GM23248 (cell line): ENCODE measurements at regions not wholly inside any gene's neighbourhood (a gene's known extent, or its start where the extent isn't known, plus 50 kb on each side); places are given as distances from the start of the nearest gene placed in this dataset.
A peak's percentile ranks its signal among the peaks of the same experiment; 100 is the strongest.

ENCODE experiments used
- DNase-seq: peaks from one replicate; pipeline ENCODE4 v3.0.0-alpha.2; 2015
- H2AFZ ChIP-seq: fragments of 200-600 bp; sonication (generic); 2 replicates; pipeline ENCODE4 v1.6.1; 2016; ENCODE audit warnings: antibody characterized with exemption
- H3F3A ChIP-seq: fragments of 200-600 bp; sonication (generic); 2 replicates; pipeline ENCODE4 v1.6.1; 2016; ENCODE audit warnings: mild to moderate bottlenecking, antibody characterized with exemption, mixed run types; ENCODE audit not compliant: insufficient read depth
- H3K27ac ChIP-seq: fragments of 200-600 bp; sonication (generic); 2 replicates; pipeline ENCODE4 v1.5.1; 2016; ENCODE audit warnings: mild to moderate bottlenecking
- H3K27me3 ChIP-seq: fragments of 200-600 bp; sonication (generic); replicated peaks from 2 replicates; pipeline ENCODE4 v1.6.1; 2016; ENCODE audit warnings: mild to moderate bottlenecking; ENCODE audit not compliant: insufficient read depth
- H3K36me3 ChIP-seq: fragments of 200-600 bp; sonication (generic); 2 replicates; pipeline ENCODE4 v1.6.1; 2016; ENCODE audit warnings: low read depth, mild to moderate bottlenecking
- H3K4me1 ChIP-seq: fragments of 200-600 bp; sonication (generic); 2 replicates; pipeline ENCODE4 v1.6.1; 2016; ENCODE audit warnings: mild to moderate bottlenecking; ENCODE audit not compliant: insufficient read depth
- H3K4me2 ChIP-seq: fragments of 200-600 bp; sonication (generic); one replicate; pipeline ENCODE4 v1.6.1; 2016; ENCODE audit warnings: mild to moderate bottlenecking; ENCODE audit not compliant: unreplicated experiment
- H3K4me3 ChIP-seq: fragments of 200-600 bp; sonication (generic); 2 replicates; pipeline ENCODE4 v1.5.1; 2016; ENCODE audit warnings: mild to moderate bottlenecking
- H3K79me2 ChIP-seq: fragments of 200-600 bp; sonication (generic); 2 replicates; pipeline ENCODE4 v1.6.1; 2016; ENCODE audit warnings: mild to moderate bottlenecking; ENCODE audit not compliant: insufficient read depth
- H3K9ac ChIP-seq: fragments of 200-600 bp; sonication (generic); 2 replicates; pipeline ENCODE4 v1.6.1; 2016; ENCODE audit warnings: mild to moderate bottlenecking
- H3K9me2 ChIP-seq: fragments of 200-600 bp; sonication (generic); 2 replicates; pipeline ENCODE4 v1.6.1; 2016; ENCODE audit warnings: mixed run types, mild to moderate bottlenecking, moderate library complexity; ENCODE audit not compliant: insufficient read depth
- H3K9me3 ChIP-seq: fragments of 200-600 bp; sonication (generic); one replicate; pipeline ENCODE4 v1.6.1; 2017; ENCODE audit warnings: low read depth
- H4K20me1 ChIP-seq: fragments of 200-600 bp; sonication (generic); 2 replicates; pipeline ENCODE4 v1.6.0; 2016; ENCODE audit not compliant: insufficient read depth
- EZH2 ChIP-seq: fragments of 200-600 bp; sonication (generic); IDR thresholded peaks from 2 replicates; pipeline ENCODE4 v1.6.1; 2018; ENCODE audit warnings: antibody characterized with exemption, mild to moderate bottlenecking; ENCODE audit not compliant: insufficient read depth, poor library complexity, severe bottlenecking
- EZH2phosphoT487 ChIP-seq: fragments of 200-600 bp; sonication (generic); IDR thresholded peaks from 2 replicates; pipeline ENCODE4 v1.6.1; 2018; ENCODE audit warnings: antibody characterized with exemption, moderate library complexity, mild to moderate bottlenecking, low read depth; ENCODE audit not compliant: insufficient read depth
- whole genome bisulfite sequencing, 2 experiments: methylation state at CpG; one replicate each; pipeline ENCODE4 v1.1.6; 2015 to 2017; ENCODE audit warnings: low lambda C conversion rate in 2 of 2, low coverage in 1 of 2; ENCODE audit errors: missing lambda C conversion rate in 2 of 2; 5-methylcytosine and 5-hydroxymethylcytosine counted together
- in situ Hi-C: fragments of 300-500 bp; cut with MboI; formaldehyde crosslinking; loops from 2 replicates; pipeline ENCODE4 v1.15.0; 2020

GRCh38 chr14:61968207-61968606, 206.0 kb downstream of the SNAPC1 start:
- 76 to 90% methylated on average over 2 of the region's 2 CpGs for WGBS, 2 experiments
- in situ Hi-C loops: no loop called here
- H3K4me3 ChIP-seq: no peak overlapping the region

DNA sequence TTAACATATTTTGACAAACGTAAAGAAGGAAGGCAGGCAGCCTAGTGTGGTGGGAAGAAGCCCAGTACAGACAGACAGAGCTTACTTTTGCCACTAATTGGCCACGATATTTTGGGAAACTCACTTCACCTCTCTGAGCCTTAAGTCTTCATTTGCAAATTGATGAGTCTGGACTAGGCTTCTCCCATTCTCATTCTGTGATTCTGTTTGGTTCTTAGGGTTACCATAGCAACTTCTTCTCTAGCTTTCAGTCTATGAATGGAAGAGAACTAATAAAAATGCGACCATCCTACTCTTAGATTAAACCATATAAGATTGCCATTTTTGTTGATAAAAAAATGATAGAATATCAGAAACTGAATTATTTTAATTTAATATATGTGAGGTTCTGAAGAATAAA, 210.5 kb downstream of the SNAPC1 start:
- Histone ChIP-seq H3K4me3 (no peak overlapping the region), H3K27ac (no peak overlapping the region), H3K9me3 (no peaks in the 10 kb centered on the region), H3K4me2 (no peak overlapping the region), H3K79me2 (no peaks in the 10 kb centered on the region), H3K9ac (no peak overlapping the region), H3F3A (peaks cover 16% of the 10 kb centered on the region), H2AFZ (no peak overlapping the region), H3K4me1 (peaks cover 23% of the 10 kb centered on the region), H3K27me3 (no peaks in the 10 kb centered on the region), H3K36me3 (no peaks in the 10 kb centered on the region), H3K9me2 (no peaks in the 10 kb centered on the region), H4K20me1 (no peaks in the 10 kb centered on the region)
- DNase-seq: no peak
- WGBS, 2 experiments: 31 to 42% methylated on average over 3 of the region's 3 CpGs
- in situ Hi-C loops: no loop called here
- no peak for TF ChIP-seq EZH2phosphoT487
- no peak for TF ChIP-seq EZH2

More at GRCh38 chr14:61968207-61968606, 206.0 kb downstream of the SNAPC1 start:
- TF ChIP-seq EZH2phosphoT487 (no peak), EZH2 (no peak)
- H3K36me3 ChIP-seq: no peaks in the 10 kb centered on the region
- no peak overlapping the region for H3K4me2 ChIP-seq
- no peaks in the 10 kb centered on the region for H3K9me3 ChIP-seq
- no peak overlapping the region for H2AFZ ChIP-seq
- DNase-seq: no peak
- no peaks in the 10 kb centered on the region for H3K79me2 ChIP-seq
- H3K9ac ChIP-seq: no peak overlapping the region
- no peak overlapping the region for H3K27ac ChIP-seq
- no peaks in the 10 kb centered on the region for H3K27me3 ChIP-seq
- H3K4me1 ChIP-seq: peaks cover 27% of the 10 kb centered on the region
- H3F3A ChIP-seq: peaks cover 29% of the 10 kb centered on the region
- H3K9me2 ChIP-seq: no peaks in the 10 kb centered on the region
- no peaks in the 10 kb centered on the region for H4K20me1 ChIP-seq

DNA sequence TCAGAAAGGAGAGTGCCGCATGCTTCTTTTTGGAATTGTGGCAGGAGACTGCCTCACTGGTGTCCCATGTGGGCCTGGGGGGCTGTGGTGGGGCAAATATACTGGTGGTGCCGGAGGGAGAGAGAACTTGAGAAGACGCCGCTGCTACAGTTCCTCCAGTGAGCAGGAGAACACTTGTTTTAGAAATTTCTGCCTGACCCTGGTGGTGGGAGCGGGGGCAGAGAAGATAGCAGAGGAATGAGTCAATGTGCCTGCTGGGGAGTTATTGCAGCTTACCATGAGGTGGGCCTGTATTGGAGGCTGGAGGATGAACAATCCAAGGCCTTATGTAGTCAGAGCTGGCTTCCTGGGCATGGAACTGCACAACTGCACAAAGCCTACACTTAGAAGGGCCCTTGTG, 211.8 kb downstream of the SNAPC1 start:
- H3K27me3 ChIP-seq: no peaks in the 10 kb centered on the region
- TF ChIP-seq EZH2phosphoT487 (no peak), EZH2 (no peak)
- H3K4me1 ChIP-seq: peaks cover 23% of the 10 kb centered on the region
- no peaks in the 10 kb centered on the region for H3K36me3 ChIP-seq
- peaks cover 16% of the 10 kb centered on the region for H3F3A ChIP-seq
- H3K9ac ChIP-seq: peak overlapping the region; percentile 47
- H3K4me2 ChIP-seq: peak overlapping the region; percentile 62
- DNase-seq: peak; percentile 87
- H3K27ac ChIP-seq: peak overlapping the region; percentile 74
- peak overlapping the region; percentile 28 for H3K4me3 ChIP-seq
- no peaks in the 10 kb centered on the region for H3K9me2 ChIP-seq
- H3K9me3 ChIP-seq: no peaks in the 10 kb centered on the region
- WGBS, 2 experiments: 47 to 48% methylated on average over 5 of the region's 5 CpGs
- no peaks in the 10 kb centered on the region for H4K20me1 ChIP-seq
- in situ Hi-C loops: no loop called here
- peak overlapping the region; percentile 82 for H2AFZ ChIP-seq
- H3K79me2 ChIP-seq: no peaks in the 10 kb centered on the region

GRCh38 chr14:61977217-61977616, 215.0 kb downstream of the SNAPC1 start:
- no peaks in the 10 kb centered on the region for H3K27me3 ChIP-seq
- no peak overlapping the region for H3K4me3 ChIP-seq
- peaks cover 23% of the 10 kb centered on the region for H3K4me1 ChIP-seq
- in situ Hi-C loops: no loop called here
- H3K9ac ChIP-seq: no peak overlapping the region
- peak overlapping the region; percentile 24 for H3K4me2 ChIP-seq
- no peak overlapping the region for H2AFZ ChIP-seq
- no peaks in the 10 kb centered on the region for H3K36me3 ChIP-seq
- no peaks in the 10 kb centered on the region for H3K9me3 ChIP-seq
- H3F3A ChIP-seq: peaks cover 16% of the 10 kb centered on the region
- peak; percentile 60 for DNase-seq
- H4K20me1 ChIP-seq: no peaks in the 10 kb centered on the region
- H3K9me2 ChIP-seq: no peaks in the 10 kb centered on the region
- peak overlapping the region; percentile 39; the same call in 1 of the 2 replicates for H3K27ac ChIP-seq
- H3K79me2 ChIP-seq: no peaks in the 10 kb centered on the region
- TF ChIP-seq EZH2 (no peak), EZH2phosphoT487 (no peak)

DNA sequence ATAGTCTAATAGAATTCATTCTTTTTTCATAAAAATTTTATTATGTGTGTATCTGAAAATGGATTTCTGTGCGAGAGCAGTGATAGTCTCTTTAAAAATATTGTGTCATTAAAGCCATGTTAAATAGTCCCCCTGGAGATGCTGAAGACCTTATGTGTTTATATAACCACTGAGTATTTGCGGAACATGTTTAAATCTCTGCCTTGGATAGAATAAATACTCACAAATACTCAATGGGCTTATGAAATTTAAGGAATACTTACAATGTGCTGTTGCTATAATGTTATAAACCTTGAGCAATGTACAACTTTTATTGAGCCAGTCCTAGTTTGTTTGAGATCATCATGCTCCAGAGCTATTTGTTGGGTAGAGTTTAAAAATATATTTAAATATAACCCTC, 226.0 kb downstream of the SNAPC1 start:
- TF ChIP-seq EZH2phosphoT487 (no peak), EZH2 (no peak)
- no peaks in the 10 kb centered on the region for H3K36me3 ChIP-seq
- WGBS, 2 experiments: 70 to 72% methylated on average over 2 of the region's 2 CpGs
- H3K27ac ChIP-seq: no peak overlapping the region
- H3K9me2 ChIP-seq: no peaks in the 10 kb centered on the region
- no peak overlapping the region for H3K4me2 ChIP-seq
- H3K4me1 ChIP-seq: no peaks in the 10 kb centered on the region
- H4K20me1 ChIP-seq: no peaks in the 10 kb centered on the region
- no peaks in the 10 kb centered on the region for H3K9me3 ChIP-seq
- H3K4me3 ChIP-seq: no peak overlapping the region
- H2AFZ ChIP-seq: no peak overlapping the region
- H3F3A ChIP-seq: no peaks in the 10 kb centered on the region
- no peaks in the 10 kb centered on the region for H3K27me3 ChIP-seq
- DNase-seq: no peak
- in situ Hi-C loops: no loop called here
- no peaks in the 10 kb centered on the region for H3K79me2 ChIP-seq
- no peak overlapping the region for H3K9ac ChIP-seq
